ENCODE measurements at regions not wholly inside any gene's neighbourhood (a gene's known extent, or its start where the extent isn't known, plus 50 kb on each side); places are given as distances from the start of the nearest gene placed in this dataset.

GRCh38 chr6:151679081-151679480, 128.4 kb upstream of the ESR1 start:
- no peak for TF ChIP-seq CTCF (IDR thresholded peaks at IDR 0.05; ENCODE audit: low read depth, low read length)
- TF ChIP-seq EZH2phosphoT487 (IDR thresholded peaks at IDR 0.05; ENCODE audit: low read depth): no peak

Data from OCI-LY3 (cell line).